H1 (cell line): ENCODE measurements at regions not wholly inside any gene's neighbourhood (a gene's known extent, or its start where the extent isn't known, plus 50 kb on each side); places are given as distances from the start of the nearest gene placed in this dataset.

Source experiments
- CTCF ChIA-PET: fragments of 300-600 bp; sonication (Branson Sonifier 250); formaldehyde crosslinking; loops from one replicate; lab custom pipeline; 2021; ENCODE audit not compliant: partially characterized antibody; lab: Charles Lee
- POLR2A ChIA-PET: fragments of 300-600 bp; sonication (Branson Sonifier 250); formaldehyde crosslinking; loops from one replicate; lab custom pipeline; 2021; ENCODE audit warnings: inconsistent platforms; ENCODE audit not compliant: partially characterized antibody; lab: Charles Lee
- DNase-seq, 2 experiments: peaks; one replicate each; pipeline versions ENCODE4 v3.0.0 to v3.0.0-alpha.2; 2010 to 2022; ENCODE audit warnings: low spot score in 2 of 2, low read depth in 1 of 2, mixed read lengths in 1 of 2
- FAIRE-seq: peaks from 2 replicates; lab custom pipeline; 2011; peaks lifted over from hg19 to GRCh38; lab: Jason Lieb, UNC
- H2AFZ ChIP-seq: 2 replicates; pipeline ENCODE4 v1.8.1; 2012; ENCODE audit warnings: low read length, inconsistent platforms
- H2AK5ac ChIP-seq: 2 replicates; pipeline ENCODE4 v1.6.1; 2013; ENCODE audit warnings: low read depth, low read length
- H2BK120ac ChIP-seq: replicated peaks from 2 replicates; pipeline ENCODE3; 2013; ENCODE audit warnings: low read depth, low read length, inconsistent platforms
- H2BK12ac ChIP-seq: 2 replicates; pipeline ENCODE4 v1.6.1; 2013; ENCODE audit warnings: low read depth, low read length
- H2BK15ac ChIP-seq: 2 replicates; pipeline ENCODE4 v1.6.1; 2013; ENCODE audit warnings: low read length
- H2BK20ac ChIP-seq: 2 replicates; pipeline ENCODE4 v1.6.1; 2013; ENCODE audit warnings: low read length
- H2BK5ac ChIP-seq: 2 replicates; pipeline ENCODE4 v1.6.1; 2013; ENCODE audit warnings: low read depth, low read length
- H3K14ac ChIP-seq: 2 replicates; pipeline ENCODE4 v1.6.1; 2013; ENCODE audit warnings: inconsistent platforms; ENCODE audit not compliant: insufficient read length
- H3K18ac ChIP-seq: 2 replicates; pipeline ENCODE4 v1.6.1; 2013; ENCODE audit warnings: low read length; ENCODE audit errors: extremely low read depth
- H3K23ac ChIP-seq: 2 replicates; pipeline ENCODE4 v1.6.1; 2013; ENCODE audit warnings: inconsistent platforms; ENCODE audit not compliant: insufficient read length
- H3K23me2 ChIP-seq: 2 replicates; pipeline ENCODE4 v1.6.1; 2013; ENCODE audit warnings: low read depth, low read length
- H3K27ac ChIP-seq: 2 replicates; pipeline ENCODE4 v1.6.1; 2011; ENCODE audit warnings: low read depth, low read length, inconsistent platforms
- H3K27me3 ChIP-seq, 4 experiments: replicated peaks in 1 of 4; 1 replicate in 1 of 4; 2 replicates in 3 of 4; pipeline versions ENCODE4 v1.6.1 to v1.8.1; 2011 to 2013; ENCODE audit warnings: low read length in 3 of 4, mild to moderate bottlenecking in 3 of 4, inconsistent platforms in 2 of 4, mixed read lengths in 2 of 4, moderate library complexity in 1 of 4; ENCODE audit not compliant: control insufficient read depth in 3 of 4, insufficient read depth in 3 of 4; ENCODE audit errors: extremely low read depth in 1 of 4
- H3K36me3 ChIP-seq, 4 experiments: 2 replicates each; pipeline versions ENCODE4 v1.6.1 to v1.8.1; 2011 to 2013; ENCODE audit warnings: mild to moderate bottlenecking in 4 of 4, low read length in 3 of 4, moderate library complexity in 2 of 4, control low read depth in 1 of 4, inconsistent platforms in 1 of 4; ENCODE audit not compliant: insufficient read depth in 4 of 4, control insufficient read depth in 2 of 4
- H3K4ac ChIP-seq: replicated peaks from 2 replicates; pipeline ENCODE3; 2013; ENCODE audit warnings: low read length, low read depth, mixed read lengths, inconsistent platforms; ENCODE audit not compliant: insufficient read length
- H3K4me1 ChIP-seq, 4 experiments: replicated peaks in 1 of 4; 1 replicate in 1 of 4; 2 replicates in 3 of 4; pipeline versions ENCODE4 v1.6.1 to v1.8.1; 2011 to 2013; ENCODE audit warnings: low read length in 3 of 4, inconsistent platforms in 2 of 4, mixed read lengths in 1 of 4; ENCODE audit not compliant: insufficient read depth in 4 of 4, control insufficient read depth in 3 of 4
- H3K4me2 ChIP-seq, 2 experiments: 2 replicates each; pipeline versions ENCODE4 v1.6.1 to v1.8.1; 2011 to 2013; ENCODE audit warnings: low read depth in 2 of 2, low read length in 2 of 2, control low read depth in 1 of 2, inconsistent platforms in 1 of 2, mild to moderate bottlenecking in 1 of 2; ENCODE audit not compliant: insufficient read depth in 1 of 2
- H3K4me3 ChIP-seq, 4 experiments: fragments of 200-600, 300-600 bp in 1 of 4; sonication (generic), shearing (Covaris generic), sonication (Bioruptor Twin) in 1 of 4; 2 replicates each; pipeline versions ENCODE4 v1.5.1 to v1.8.1; 2011 to 2016; ENCODE audit warnings: low read length in 4 of 4, low read depth in 3 of 4, control low read depth in 2 of 4, inconsistent platforms in 2 of 4, mild to moderate bottlenecking in 2 of 4, mixed read lengths in 1 of 4, moderate library complexity in 1 of 4; ENCODE audit not compliant: insufficient read depth in 2 of 4; ENCODE audit errors: extremely low read depth in 1 of 4
- H3K56ac ChIP-seq: replicated peaks from 2 replicates; pipeline ENCODE3; 2013; ENCODE audit warnings: low read depth, mild to moderate bottlenecking, mixed read lengths, low read length, inconsistent platforms; ENCODE audit not compliant: insufficient read length
- H3K79me1 ChIP-seq: 2 replicates; pipeline ENCODE4 v1.6.1; 2013; ENCODE audit warnings: low read depth, low read length, control low read depth
- H3K79me2 ChIP-seq, 2 experiments: 2 replicates each; pipeline versions ENCODE4 v1.6.1 to v1.8.1; 2012 to 2013; ENCODE audit warnings: low read length in 2 of 2, mild to moderate bottlenecking in 2 of 2, inconsistent platforms in 1 of 2; ENCODE audit not compliant: insufficient read depth in 2 of 2, control insufficient read depth in 1 of 2
- H3K9ac ChIP-seq, 4 experiments: replicated peaks in 1 of 4; 1 replicate in 1 of 4; 2 replicates in 3 of 4; pipeline versions ENCODE4 v1.6.1 to v1.8.1; 2011 to 2013; ENCODE audit warnings: low read depth in 3 of 4, low read length in 3 of 4, control low read depth in 2 of 4, mild to moderate bottlenecking in 2 of 4, moderate library complexity in 2 of 4, inconsistent platforms in 1 of 4; ENCODE audit errors: extremely low read depth in 1 of 4
- H3K9me3 ChIP-seq, 2 experiments: 2 replicates each; pipeline versions ENCODE4 v1.6.1 to v1.8.1; 2012 to 2013; ENCODE audit warnings: mild to moderate bottlenecking in 2 of 2, moderate library complexity in 2 of 2, control low read depth in 1 of 2, inconsistent platforms in 1 of 2, low read depth in 1 of 2, low read length in 1 of 2, mixed read lengths in 1 of 2; ENCODE audit not compliant: insufficient read depth in 2 of 2
- H4K20me1 ChIP-seq, 2 experiments: replicated peaks in 1 of 2; 2 replicates each; pipeline versions ENCODE3 to v1.8.1; 2011 to 2013; ENCODE audit warnings: inconsistent platforms in 2 of 2, low read length in 2 of 2, mild to moderate bottlenecking in 1 of 2; ENCODE audit not compliant: insufficient read depth in 2 of 2, control insufficient read depth in 1 of 2
- H4K5ac ChIP-seq: 2 replicates; pipeline ENCODE4 v1.6.1; 2013; ENCODE audit warnings: low read length, low read depth, mixed read lengths, inconsistent platforms; ENCODE audit not compliant: insufficient read length
- H4K8ac ChIP-seq: 2 replicates; pipeline ENCODE4 v1.8.0; 2013; ENCODE audit warnings: mild to moderate bottlenecking, moderate library complexity, low read length, inconsistent platforms; ENCODE audit not compliant: insufficient read depth; ENCODE audit errors: extremely low read depth
- H4K91ac ChIP-seq: replicated peaks from 2 replicates; pipeline ENCODE3; 2013; ENCODE audit warnings: low read length, mixed read lengths, inconsistent platforms; ENCODE audit not compliant: insufficient read length
- ASH2L ChIP-seq: fragments of 200-600, 300-600 bp; sonication (generic); IDR thresholded peaks from one replicate; pipeline ENCODE4 v1.7.1; 2017; ENCODE audit warnings: low read length
- ATF2 ChIP-seq: IDR thresholded peaks from 2 replicates; pipeline ENCODE4 v1.6.1; 2012; ENCODE audit warnings: low read length, inconsistent platforms
- EP300 ChIP-seq, 2 experiments: IDR thresholded peaks; 1 replicate in 1 of 2; 2 replicates in 1 of 2; pipeline ENCODE4 v1.6.1; 2011 to 2012; ENCODE audit warnings: low read depth in 2 of 2, low read length in 2 of 2, mild to moderate bottlenecking in 2 of 2, borderline replicate concordance in 1 of 2, inconsistent platforms in 1 of 2, moderate library complexity in 1 of 2
- JUND ChIP-seq: IDR thresholded peaks from 2 replicates; pipeline ENCODE4 v1.6.1; 2011; ENCODE audit warnings: mild to moderate bottlenecking, improper control_type of control experiment, low read length
- KDM1A ChIP-seq: fragments of 200-600, 300-600 bp; sonication (generic); IDR thresholded peaks from 2 replicates; pipeline ENCODE4 v1.7.1; 2016; ENCODE audit warnings: mild to moderate bottlenecking, low read length, borderline replicate concordance
- MAFK ChIP-seq: IDR thresholded peaks from 2 replicates; pipeline ENCODE4 v1.6.1; 2012; ENCODE audit warnings: low read depth, mild to moderate bottlenecking, improper control_type of control experiment, low read length
- PHF8 ChIP-seq: fragments of 200-600 bp; sonication (generic); conservative IDR thresholded peaks from 2 replicates; pipeline ENCODE4 v1.7.1; 2012; ENCODE audit warnings: low read depth, mild to moderate bottlenecking, inconsistent platforms, low read length, moderate library complexity
- POU5F1 ChIP-seq: IDR thresholded peaks from 2 replicates; pipeline ENCODE4 v1.6.1; 2011; ENCODE audit warnings: low read depth, mild to moderate bottlenecking, low read length, moderate library complexity
- SIN3A ChIP-seq, 2 experiments: IDR thresholded peaks in 1 of 2; conservative IDR thresholded peaks in 1 of 2; 2 replicates each; pipeline ENCODE4 v1.6.1; 2011 to 2012; ENCODE audit warnings: low read length in 2 of 2, improper control_type of control experiment in 1 of 2, low read depth in 1 of 2, mild to moderate bottlenecking in 1 of 2
- SRF ChIP-seq: IDR thresholded peaks from 2 replicates; pipeline ENCODE4 v1.6.1; 2011; ENCODE audit warnings: mild to moderate bottlenecking, low read depth, low read length, moderate library complexity
- TAF7 ChIP-seq: optimal IDR thresholded peaks from 2 replicates; pipeline ENCODE3; 2011; ENCODE audit warnings: low read depth, mild to moderate bottlenecking, inconsistent platforms, low read length, moderate library complexity, borderline replicate concordance
- WGBS, 2 experiments: shearing (Covaris generic) in 1 of 2; methylation state at CpG; one replicate each; pipeline versions ENCODE4 v1.1.6 to v1.1.7; 2013 to 2015; ENCODE audit warnings: low lambda C conversion rate in 2 of 2, mixed read lengths in 2 of 2, inconsistent platforms in 1 of 2, low coverage in 1 of 2, missing lambda C conversion rate in 1 of 2; ENCODE audit not compliant: insufficient replicate concordance in 2 of 2, insufficient coverage in 1 of 2, insufficient read length in 1 of 2; ENCODE audit errors: extremely low coverage in 1 of 2, missing lambda C conversion rate in 1 of 2; 5-methylcytosine and 5-hydroxymethylcytosine counted together
- TF ChIP-seq, protein P1 (sequence below): IDR thresholded peaks from 2 replicates; pipeline ENCODE4 v1.6.1; 2012; ENCODE audit warnings: inconsistent platforms

DNA sequence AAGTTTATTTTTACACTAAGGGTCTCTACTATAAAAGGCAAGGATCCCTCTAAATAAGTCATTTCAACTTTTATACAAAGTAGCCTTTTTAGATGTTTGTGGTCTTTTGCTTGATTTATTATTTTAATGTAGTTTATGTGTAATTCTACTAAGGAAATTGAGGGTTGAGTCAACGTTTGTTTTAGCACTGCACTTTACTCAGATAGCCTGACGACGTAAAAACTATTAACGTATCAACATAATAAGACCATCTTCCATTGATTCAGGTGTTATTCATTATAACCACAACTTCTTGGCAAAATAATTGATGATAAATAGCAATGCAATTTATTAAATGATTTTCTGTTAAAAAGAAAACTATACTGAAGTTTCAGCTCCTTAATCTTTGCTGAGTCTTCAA, 1103.6 kb upstream of the ACVR2A start:
- Histone ChIP-seq H3K9ac (no peak overlapping the region), H3K14ac (no peak overlapping the region), H2BK15ac (no peak overlapping the region), H3K36me3 (no peaks in the 10 kb centered on the region), H3K79me2 (no peaks in the 10 kb centered on the region), H3K4me1 (no peaks in the 10 kb centered on the region), H3K18ac (no peak overlapping the region), H2BK12ac (no peak overlapping the region), H3K23ac (no peak overlapping the region), H3K27ac (no peak overlapping the region), H3K4me3 (no peak overlapping the region), H2BK120ac (no peak overlapping the region), H4K5ac (no peak overlapping the region), H3K56ac (no peak overlapping the region), H2BK20ac (no peak overlapping the region), H2AFZ (no peak overlapping the region), H3K79me1 (no peaks in the 10 kb centered on the region), H3K4ac (no peak overlapping the region), H4K91ac (no peak overlapping the region), H3K9me3 (no peaks in the 10 kb centered on the region), H4K20me1 (no peaks in the 10 kb centered on the region), H3K4me2 (no peak overlapping the region), H3K23me2 (no peaks in the 10 kb centered on the region), H2BK5ac (no peak overlapping the region), H3K27me3 (no peaks in the 10 kb centered on the region), H4K8ac (no peak overlapping the region), H2AK5ac (no peak overlapping the region)
- ChIA-PET CTCF (no interaction called here), POLR2A (no interaction called here)
- DNase-seq (no peak), FAIRE-seq (no peak)
- 96% methylated on average over 4 of the region's 4 CpGs; no CpG with 5 or more reads in 1 of the 2 experiments for WGBS, 2 experiments
- TF ChIP-seq SIN3A (conservative IDR thresholded peaks at IDR 0.05 in 1 of 2, IDR thresholded peaks at IDR 0.05 in 1 of 2; ENCODE audit: low read depth in 1 of 2, low read length in 2 of 2) (no peak), EP300 (IDR thresholded peaks at IDR 0.05; ENCODE audit: borderline replicate concordance in 1 of 2, low read depth in 2 of 2, low read length in 2 of 2) (no peak), ASH2L (no peak), TAF7 (no peak), MAFK (no peak), ATF2 (no peak), SRF (no peak), KDM1A (no peak), JUND (no peak), POU5F1 (no peak), PHF8 (no peak)
- TF ChIP-seq, protein P1, sequence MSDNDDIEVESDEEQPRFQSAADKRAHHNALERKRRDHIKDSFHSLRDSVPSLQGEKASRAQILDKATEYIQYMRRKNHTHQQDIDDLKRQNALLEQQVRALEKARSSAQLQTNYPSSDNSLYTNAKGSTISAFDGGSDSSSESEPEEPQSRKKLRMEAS = no peak
